Suprapubic skin (tissue), 4 donors: ENCODE measurements at regions not wholly inside any gene's neighbourhood (a gene's known extent, or its start where the extent isn't known, plus 50 kb on each side); places are given as distances from the start of the nearest gene placed in this dataset.

Experiments
- DNase-seq, 2 donors: peaks; one replicate each; pipeline ENCODE4 v3.0.0-alpha.2; 2019; ENCODE audit warnings: low spot score in 2 of 2
- H3K27ac ChIP-seq: fragments of 200-600 bp; sonication (generic); one replicate; pipeline ENCODE4 v1.5.1; 2019
- H3K27me3 ChIP-seq: fragments of 200-600 bp; sonication (generic); one replicate; pipeline ENCODE4 v1.5.1; 2019
- H3K36me3 ChIP-seq: fragments of 200-600 bp; sonication (generic); one replicate; pipeline ENCODE4 v1.5.1; 2019
- H3K4me1 ChIP-seq: fragments of 200-600 bp; sonication (generic); one replicate; pipeline ENCODE4 v1.5.1; 2019
- H3K4me3 ChIP-seq: fragments of 200-600 bp; sonication (generic); one replicate; pipeline ENCODE4 v1.5.1; 2019; ENCODE audit warnings: mild to moderate bottlenecking
- H3K9me3 ChIP-seq: fragments of 200-600 bp; sonication (generic); one replicate; pipeline ENCODE4 v1.5.1; 2019
- EP300 ChIP-seq: sonication (generic); formaldehyde crosslinking; IDR thresholded peaks from one replicate; pipeline ENCODE4 v1.6.1; 2017; ENCODE audit warnings: antibody characterized with exemption
- POLR2A ChIP-seq, 2 donors: fragments of 450-650 bp; IDR thresholded peaks; one replicate each; pipeline ENCODE4 v1.6.1; 2017; ENCODE audit warnings: antibody characterized with exemption in 2 of 2, mild to moderate bottlenecking in 2 of 2, moderate library complexity in 2 of 2
- POLR2AphosphoS5 ChIP-seq, 3 donors: sonication (generic); formaldehyde crosslinking; IDR thresholded peaks; one replicate each; pipeline ENCODE4 v1.6.1; 2017; ENCODE audit warnings: antibody characterized with exemption in 3 of 3
- WGBS: methylation state at CpG from one replicate; pipeline ENCODE4 v1.1.5; 2018; 5-methylcytosine and 5-hydroxymethylcytosine counted together
- TF ChIP-seq, protein P1 (sequence below), 2 donors: fragments of 200-600 bp in 1 of 2; fragments of 450-650 bp in 1 of 2; sonication (generic) in 1 of 2; IDR thresholded peaks; one replicate each; pipeline ENCODE4 v1.5.1; 2016 to 2019; ENCODE audit warnings: antibody characterized with exemption in 2 of 2, mild to moderate bottlenecking in 1 of 2, moderate library complexity in 1 of 2

DNA sequence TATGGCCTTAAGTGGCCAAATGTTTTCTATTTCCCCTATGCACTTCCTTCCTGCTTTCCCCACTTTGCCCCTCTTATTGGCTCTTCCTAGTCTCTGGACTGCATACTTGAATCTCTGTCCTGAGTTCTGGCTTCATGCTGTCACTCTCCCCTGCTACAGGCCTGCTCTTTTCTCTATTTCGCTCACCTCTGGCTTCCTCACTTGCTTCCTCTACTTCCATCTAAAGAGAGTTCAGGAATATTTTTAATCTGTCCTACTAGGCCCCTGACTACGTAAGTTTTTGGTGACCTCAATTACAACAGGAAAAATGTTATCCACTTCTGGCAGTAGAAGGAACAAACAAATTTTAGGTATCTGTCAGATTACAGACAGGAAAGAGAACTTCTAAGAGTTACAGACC, 65.7 kb upstream of the WDR17 start:
- no peak overlapping the region for H3K4me3 ChIP-seq
- WGBS, result 94% methylated on average over 2 of the region's 2 CpGs
- no peaks in the 10 kb centered on the region for H3K9me3 ChIP-seq
- no peaks in the 10 kb centered on the region for H3K36me3 ChIP-seq
- no peak for DNase-seq
- H3K27me3 ChIP-seq, result peaks cover 20% of the 10 kb centered on the region
- no peak overlapping the region for H3K27ac ChIP-seq
- H3K4me1 ChIP-seq, result peaks cover 16% of the 10 kb centered on the region
- TF ChIP-seq EP300 (no peak), POLR2AphosphoS5 (IDR thresholded peaks at IDR 0.05) (no peak), POLR2A (IDR thresholded peaks at IDR 0.05) (no peak)
- TF ChIP-seq, protein P1, sequence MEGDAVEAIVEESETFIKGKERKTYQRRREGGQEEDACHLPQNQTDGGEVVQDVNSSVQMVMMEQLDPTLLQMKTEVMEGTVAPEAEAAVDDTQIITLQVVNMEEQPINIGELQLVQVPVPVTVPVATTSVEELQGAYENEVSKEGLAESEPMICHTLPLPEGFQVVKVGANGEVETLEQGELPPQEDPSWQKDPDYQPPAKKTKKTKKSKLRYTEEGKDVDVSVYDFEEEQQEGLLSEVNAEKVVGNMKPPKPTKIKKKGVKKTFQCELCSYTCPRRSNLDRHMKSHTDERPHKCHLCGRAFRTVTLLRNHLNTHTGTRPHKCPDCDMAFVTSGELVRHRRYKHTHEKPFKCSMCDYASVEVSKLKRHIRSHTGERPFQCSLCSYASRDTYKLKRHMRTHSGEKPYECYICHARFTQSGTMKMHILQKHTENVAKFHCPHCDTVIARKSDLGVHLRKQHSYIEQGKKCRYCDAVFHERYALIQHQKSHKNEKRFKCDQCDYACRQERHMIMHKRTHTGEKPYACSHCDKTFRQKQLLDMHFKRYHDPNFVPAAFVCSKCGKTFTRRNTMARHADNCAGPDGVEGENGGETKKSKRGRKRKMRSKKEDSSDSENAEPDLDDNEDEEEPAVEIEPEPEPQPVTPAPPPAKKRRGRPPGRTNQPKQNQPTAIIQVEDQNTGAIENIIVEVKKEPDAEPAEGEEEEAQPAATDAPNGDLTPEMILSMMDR (IDR thresholded peaks at IDR 0.05), result no peak

DNA sequence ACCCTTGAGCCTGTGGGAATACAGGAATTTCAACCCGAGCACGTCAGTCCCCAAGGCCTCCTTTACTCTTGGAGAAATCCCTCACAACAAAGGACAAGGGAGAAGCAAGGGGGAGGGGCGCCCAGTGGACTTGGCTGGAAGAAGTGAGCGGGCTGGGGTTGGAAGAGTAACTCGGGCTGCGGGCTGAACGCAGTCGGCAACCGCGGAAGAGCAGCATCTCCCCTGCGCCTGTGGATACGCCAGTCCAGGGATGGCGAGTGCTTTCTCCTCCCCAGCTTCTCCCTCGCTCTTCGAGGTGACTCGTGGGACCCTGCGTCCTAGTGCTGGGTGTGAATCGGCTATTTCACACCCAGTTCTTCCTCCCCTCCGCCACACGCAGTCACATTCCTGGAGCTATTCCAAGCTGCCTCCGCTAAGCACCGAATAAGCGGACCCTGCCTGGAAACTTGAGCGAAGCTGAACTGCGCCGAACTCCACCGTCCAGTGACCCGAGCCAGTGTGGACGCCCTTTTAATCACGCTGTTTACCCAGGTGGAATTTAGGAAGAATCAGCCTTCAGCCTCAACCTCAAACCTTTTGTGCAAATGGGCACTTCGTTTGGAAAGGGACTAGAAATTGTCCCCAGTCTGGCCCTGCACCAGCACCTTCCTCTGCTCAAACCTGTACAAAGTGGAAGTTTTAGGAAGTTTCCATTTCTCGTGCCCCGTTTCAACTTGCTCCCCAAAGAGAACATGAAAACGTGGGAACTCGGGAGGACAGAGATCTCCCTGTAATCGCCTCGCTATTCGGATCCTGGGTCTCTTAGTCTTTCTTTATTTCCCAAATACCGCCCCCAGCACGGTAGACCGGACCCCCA, 64.3 kb upstream of the WDR17 start:
- Histone ChIP-seq H3K4me1 (peaks cover 16% of the 10 kb centered on the region), H3K27me3 (peaks cover 20% of the 10 kb centered on the region), H3K9me3 (no peaks in the 10 kb centered on the region), H3K27ac (no peak overlapping the region), H3K36me3 (no peaks in the 10 kb centered on the region), H3K4me3 (peak overlapping the region; percentile 51)
- 3% methylated on average over 27 of the region's 41 CpGs for WGBS
- TF ChIP-seq, protein P1 (IDR thresholded peaks at IDR 0.05), result no peak
- TF ChIP-seq POLR2A (IDR thresholded peaks at IDR 0.05) (no peak), EP300 (no peak), POLR2AphosphoS5 (IDR thresholded peaks at IDR 0.05) (no peak)
- no peak for DNase-seq

DNA sequence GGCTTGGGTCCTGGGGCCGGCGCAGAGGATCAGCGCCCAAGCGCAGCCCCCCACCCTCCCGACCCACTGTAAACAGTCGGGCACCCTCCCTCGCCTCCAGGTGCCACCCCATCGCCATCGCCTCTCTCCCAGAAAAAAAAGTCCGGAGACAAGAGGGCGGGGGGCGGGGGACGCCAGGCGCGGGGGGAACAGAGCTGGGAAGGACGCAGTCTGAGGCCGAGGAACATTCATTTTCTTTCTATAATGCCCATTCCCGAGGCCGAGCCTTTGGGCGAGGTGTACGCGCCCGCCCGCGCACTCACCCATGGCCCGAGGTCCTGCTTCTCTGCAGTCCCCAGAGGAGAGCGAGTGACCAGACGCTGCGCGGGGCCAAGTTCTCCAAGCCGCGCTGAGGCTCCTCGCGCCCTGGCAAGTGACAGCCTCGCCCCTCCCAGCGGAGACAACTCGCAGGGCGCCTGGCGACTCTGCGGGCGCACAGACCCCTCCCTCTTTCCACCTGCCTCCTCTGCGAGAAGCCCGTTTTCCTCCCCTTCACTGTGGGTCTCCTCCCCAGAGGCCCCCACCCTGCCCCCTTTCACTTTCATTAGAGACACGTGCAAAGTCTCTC, 63.5 kb upstream of the WDR17 start:
- no peaks in the 10 kb centered on the region for H3K9me3 ChIP-seq
- no peak overlapping the region for H3K27ac ChIP-seq
- no peaks in the 10 kb centered on the region for H3K36me3 ChIP-seq
- TF ChIP-seq, protein P1 (IDR thresholded peaks at IDR 0.05), result no peak
- TF ChIP-seq EP300, result no peak
- TF ChIP-seq POLR2A (IDR thresholded peaks at IDR 0.05), result no peak
- no peak for TF ChIP-seq POLR2AphosphoS5 (IDR thresholded peaks at IDR 0.05)
- peak overlapping the region; percentile 51 for H3K4me3 ChIP-seq
- WGBS, result under 1% methylated on average over 25 of the region's 44 CpGs
- DNase-seq, result peak in 1 of 2 donors; percentile 60
- peaks cover 16% of the 10 kb centered on the region for H3K4me1 ChIP-seq
- H3K27me3 ChIP-seq, result peaks cover 20% of the 10 kb centered on the region

DNA sequence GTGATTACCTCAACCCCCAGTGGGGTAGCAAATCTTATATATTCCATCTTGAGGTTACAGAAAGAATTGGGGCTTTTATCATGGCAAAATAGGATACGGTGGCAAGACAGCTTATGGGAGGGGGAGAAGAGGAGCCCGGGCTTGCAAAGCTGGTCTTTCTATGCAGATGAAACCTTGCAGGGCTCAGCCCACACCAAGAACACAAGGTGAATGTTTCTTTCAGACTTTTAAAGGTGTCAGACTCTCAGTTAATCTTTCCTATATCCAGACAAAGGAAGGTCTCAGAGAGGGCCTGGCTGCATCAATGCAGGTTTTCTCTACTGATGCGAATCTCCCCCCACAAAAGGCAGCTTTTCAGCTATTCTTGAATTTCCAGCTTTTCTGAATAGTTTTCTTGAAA, 59.9 kb upstream of the WDR17 start:
- Histone ChIP-seq H3K9me3 (no peaks in the 10 kb centered on the region), H3K27ac (no peak overlapping the region), H3K27me3 (peaks cover 16% of the 10 kb centered on the region), H3K4me1 (peaks cover 16% of the 10 kb centered on the region), H3K4me3 (no peak overlapping the region), H3K36me3 (no peaks in the 10 kb centered on the region)
- WGBS, result 65% methylated on average over 3 of the region's 3 CpGs
- no peak for DNase-seq
- TF ChIP-seq, protein P1 (IDR thresholded peaks at IDR 0.05), result no peak
- TF ChIP-seq POLR2A (IDR thresholded peaks at IDR 0.05) (no peak), POLR2AphosphoS5 (IDR thresholded peaks at IDR 0.05) (no peak), EP300 (no peak)

DNA sequence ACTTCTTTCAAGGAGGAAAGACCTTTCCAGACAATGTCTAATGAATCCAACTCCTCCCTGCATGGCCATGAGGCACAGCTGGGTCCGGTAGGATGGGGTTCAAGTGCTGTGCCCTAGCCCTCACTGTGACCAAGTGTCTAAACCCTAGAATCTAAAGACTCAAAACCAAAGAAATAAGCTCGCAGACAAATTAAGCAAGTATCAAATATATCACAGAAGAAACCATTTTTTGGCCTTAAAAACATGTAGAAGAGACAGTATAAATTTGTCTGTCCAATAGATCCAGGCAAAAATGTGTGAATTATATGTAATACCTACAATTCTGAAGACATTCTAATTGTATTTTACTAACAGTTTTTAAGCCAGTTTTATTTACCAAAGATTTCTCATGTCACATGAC, 56.4 kb upstream of the WDR17 start:
- no peak overlapping the region for H3K27ac ChIP-seq
- no peaks in the 10 kb centered on the region for H3K27me3 ChIP-seq
- no peaks in the 10 kb centered on the region for H3K4me1 ChIP-seq
- WGBS, result 90% methylated on average over 2 of the region's 2 CpGs
- no peak overlapping the region for H3K4me3 ChIP-seq
- DNase-seq, result no peak
- H3K36me3 ChIP-seq, result no peaks in the 10 kb centered on the region
- TF ChIP-seq, protein P1 (IDR thresholded peaks at IDR 0.05), result no peak
- no peak for TF ChIP-seq EP300
- no peak for TF ChIP-seq POLR2A (IDR thresholded peaks at IDR 0.05)
- TF ChIP-seq POLR2AphosphoS5 (IDR thresholded peaks at IDR 0.05), result no peak
- no peaks in the 10 kb centered on the region for H3K9me3 ChIP-seq
